Coronary artery (tissue), 2 donors: ENCODE measurements at regions not wholly inside any gene's neighbourhood (a gene's known extent, or its start where the extent isn't known, plus 50 kb on each side); places are given as distances from the start of the nearest gene placed in this dataset.

Experiments
- DNase-seq: peaks from one replicate; pipeline ENCODE4 v3.0.0-alpha.2; 2017; ENCODE audit warnings: low spot score
- H3K27ac ChIP-seq, 2 donors: fragments of 200-600 bp; sonication (generic); one replicate each; pipeline ENCODE4 v1.5.1; 2016 to 2019
- H3K4me3 ChIP-seq: fragments of 200-600 bp; sonication (generic); 2 replicates; pipeline ENCODE4 v1.5.1; 2016; ENCODE audit warnings: mild to moderate bottlenecking, moderate library complexity
- CTCF ChIP-seq: fragments of 200-600 bp; sonication (generic); IDR thresholded peaks from one replicate; pipeline ENCODE4 v1.5.1; 2019; ENCODE audit warnings: antibody characterized with exemption

- no peak for TF ChIP-seq CTCF
- H3K27ac ChIP-seq, result no peak overlapping the region
- no peak for DNase-seq
- no peak overlapping the region for H3K4me3 ChIP-seq
Observed at GRCh38 chr5:74164725-74165235, 475.7 kb downstream of the ENC1 start.

GRCh38 chr5:74162524-74162923, 478.0 kb downstream of the ENC1 start:
- H3K27ac ChIP-seq, result no peak overlapping the region
- H3K4me3 ChIP-seq, result no peak overlapping the region
- TF ChIP-seq CTCF, result no peak
- DNase-seq, result no peak

- no peak for DNase-seq
- no peak for TF ChIP-seq CTCF
- Histone ChIP-seq H3K4me3 (no peak overlapping the region), H3K27ac (no peak overlapping the region)
Observed at GRCh38 chr5:74161170-74161569, 479.4 kb downstream of the ENC1 start.

GRCh38 chr5:74156728-74157383, 483.7 kb downstream of the ENC1 start:
- TF ChIP-seq CTCF, result no peak
- H3K27ac ChIP-seq, result no peak overlapping the region
- H3K4me3 ChIP-seq, result no peak overlapping the region
- no peak for DNase-seq

GRCh38 chr5:74155501-74155900, 485.0 kb downstream of the ENC1 start:
- no peak for TF ChIP-seq CTCF
- DNase-seq, result no peak

GRCh38 chr5:74154526-74154925, 486.0 kb downstream of the ENC1 start:
- no peak overlapping the region for H3K4me3 ChIP-seq
- no peak for TF ChIP-seq CTCF
- no peak overlapping the region for H3K27ac ChIP-seq
- no peak for DNase-seq

More at GRCh38 chr5:74155501-74155900, 485.0 kb downstream of the ENC1 start:
- Histone ChIP-seq H3K27ac (no peak overlapping the region), H3K4me3 (no peak overlapping the region)

- H3K4me3 ChIP-seq, result no peak overlapping the region
- no peak overlapping the region for H3K27ac ChIP-seq
- no peak for TF ChIP-seq CTCF
- DNase-seq, result no peak
Observed at GRCh38 chr5:74153255-74153790, 487.2 kb downstream of the ENC1 start.
